ENCODE measurements at regions not wholly inside any gene's neighbourhood (a gene's known extent, or its start where the extent isn't known, plus 50 kb on each side); places are given as distances from the start of the nearest gene placed in this dataset.

DNA sequence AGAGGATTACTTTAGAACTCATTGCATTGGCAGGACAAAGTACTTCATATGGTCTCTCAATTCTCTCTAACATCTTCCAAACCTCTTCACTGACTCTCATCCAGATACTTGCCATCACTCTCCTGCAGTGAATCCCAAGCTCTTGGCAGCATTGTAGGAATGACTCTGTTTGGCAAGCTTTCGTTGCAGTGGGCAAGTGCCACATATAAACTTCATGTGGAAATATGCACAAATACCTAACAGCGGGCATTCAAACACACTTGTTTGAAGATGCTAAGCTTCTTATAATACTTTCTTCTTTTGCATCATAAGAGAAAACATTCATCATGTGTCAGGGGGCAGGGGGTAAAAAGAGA lies 86.2 kb upstream of the F13A1 start:
- no peak overlapping the region for H3K4me3 ChIP-seq (ENCODE audit: low read depth, low read length)
- DNase-seq, result no peak
- no peaks in the 10 kb centered on the region for H3K9me3 ChIP-seq (ENCODE audit: severe bottlenecking)
- no peak overlapping the region for H3K27ac ChIP-seq
- TF ChIP-seq, protein P1, sequence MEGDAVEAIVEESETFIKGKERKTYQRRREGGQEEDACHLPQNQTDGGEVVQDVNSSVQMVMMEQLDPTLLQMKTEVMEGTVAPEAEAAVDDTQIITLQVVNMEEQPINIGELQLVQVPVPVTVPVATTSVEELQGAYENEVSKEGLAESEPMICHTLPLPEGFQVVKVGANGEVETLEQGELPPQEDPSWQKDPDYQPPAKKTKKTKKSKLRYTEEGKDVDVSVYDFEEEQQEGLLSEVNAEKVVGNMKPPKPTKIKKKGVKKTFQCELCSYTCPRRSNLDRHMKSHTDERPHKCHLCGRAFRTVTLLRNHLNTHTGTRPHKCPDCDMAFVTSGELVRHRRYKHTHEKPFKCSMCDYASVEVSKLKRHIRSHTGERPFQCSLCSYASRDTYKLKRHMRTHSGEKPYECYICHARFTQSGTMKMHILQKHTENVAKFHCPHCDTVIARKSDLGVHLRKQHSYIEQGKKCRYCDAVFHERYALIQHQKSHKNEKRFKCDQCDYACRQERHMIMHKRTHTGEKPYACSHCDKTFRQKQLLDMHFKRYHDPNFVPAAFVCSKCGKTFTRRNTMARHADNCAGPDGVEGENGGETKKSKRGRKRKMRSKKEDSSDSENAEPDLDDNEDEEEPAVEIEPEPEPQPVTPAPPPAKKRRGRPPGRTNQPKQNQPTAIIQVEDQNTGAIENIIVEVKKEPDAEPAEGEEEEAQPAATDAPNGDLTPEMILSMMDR (IDR thresholded peaks at IDR 0.05; ENCODE audit: low read depth, low read length), result no peak
- no peaks in the 10 kb centered on the region for H3K36me3 ChIP-seq
- H3K27me3 ChIP-seq (ENCODE audit: insufficient read depth, low read depth, severe bottlenecking), result peaks cover 4% of the 10 kb centered on the region

DNA sequence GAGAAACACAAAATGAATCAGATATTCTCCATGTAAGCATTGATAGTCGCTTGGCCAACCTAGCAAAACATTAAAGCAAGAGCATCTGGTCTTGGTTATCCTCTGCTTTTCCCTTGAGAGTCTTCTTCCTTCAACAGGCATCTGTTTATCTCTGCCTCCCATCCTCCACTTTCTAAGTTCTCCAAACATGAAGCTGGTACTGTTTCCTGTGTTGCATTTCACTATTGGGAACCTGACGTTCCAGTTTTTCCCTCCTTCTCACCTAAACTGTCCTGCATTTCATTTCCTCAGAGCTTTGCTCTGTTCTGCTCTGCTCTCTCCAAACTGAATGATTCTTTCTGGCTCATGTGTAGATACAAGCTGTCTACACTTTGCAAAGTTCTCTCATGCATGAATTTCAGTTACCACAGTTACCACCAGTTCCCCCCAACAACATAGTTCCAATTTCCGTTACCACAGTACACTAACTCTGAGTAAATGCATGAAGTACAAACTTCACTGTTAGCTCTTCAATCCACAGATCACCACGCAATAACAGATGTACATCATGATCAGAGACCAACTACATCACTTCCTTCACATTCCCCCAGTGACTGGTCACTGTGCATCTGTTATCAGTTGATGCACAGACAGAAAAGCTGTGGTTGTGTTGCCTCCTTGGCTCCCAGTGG lies 86.7 kb upstream of the F13A1 start:
- TF ChIP-seq, protein P1 (IDR thresholded peaks at IDR 0.05; ENCODE audit: low read depth, low read length), result no peak
- Histone ChIP-seq H3K9me3 (ENCODE audit: severe bottlenecking) (no peaks in the 10 kb centered on the region), H3K36me3 (no peaks in the 10 kb centered on the region), H3K27me3 (ENCODE audit: insufficient read depth, low read depth, severe bottlenecking) (peaks cover 8% of the 10 kb centered on the region), H3K4me3 (ENCODE audit: low read depth, low read length) (no peak overlapping the region), H3K27ac (no peak overlapping the region)
- DNase-seq, result no peak

DNA sequence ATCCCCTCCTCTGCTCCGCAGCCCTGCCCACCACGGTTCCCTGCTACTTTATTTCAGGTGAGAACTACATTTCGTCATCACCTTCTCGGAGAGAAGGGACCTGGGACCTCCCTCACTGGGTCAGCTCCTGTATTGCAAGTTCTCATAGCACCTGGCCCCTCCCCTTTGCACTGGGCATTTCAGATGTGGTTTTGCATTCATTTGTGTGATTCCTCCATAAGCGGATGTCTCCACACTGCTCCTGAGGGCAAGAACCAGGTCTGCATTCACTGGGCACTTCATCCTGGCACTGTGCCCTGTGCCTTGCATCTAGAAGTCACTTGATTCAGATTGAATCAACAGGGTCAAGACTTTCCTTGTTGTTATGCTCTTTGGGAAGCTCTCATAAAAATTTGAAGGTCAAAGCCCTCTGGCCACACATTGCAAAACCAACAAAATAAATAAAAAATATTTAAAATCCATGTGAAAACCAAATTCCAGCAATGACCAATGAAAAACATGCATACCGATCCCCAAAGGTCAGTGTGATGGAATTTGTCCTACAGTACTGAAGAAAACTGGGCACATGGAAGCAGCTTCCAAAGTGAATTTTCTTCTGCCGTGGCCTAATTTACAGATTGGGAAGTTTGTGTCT lies 89.1 kb upstream of the F13A1 start:
- Histone ChIP-seq H3K36me3 (no peaks in the 10 kb centered on the region), H3K4me3 (ENCODE audit: low read depth, low read length) (no peak overlapping the region), H3K27me3 (ENCODE audit: insufficient read depth, low read depth, severe bottlenecking) (peaks cover 11% of the 10 kb centered on the region), H3K9me3 (ENCODE audit: severe bottlenecking) (no peaks in the 10 kb centered on the region), H3K27ac (no peak overlapping the region)
- no peak for DNase-seq
- TF ChIP-seq, protein P1 (IDR thresholded peaks at IDR 0.05; ENCODE audit: low read depth, low read length), result no peak

DNA sequence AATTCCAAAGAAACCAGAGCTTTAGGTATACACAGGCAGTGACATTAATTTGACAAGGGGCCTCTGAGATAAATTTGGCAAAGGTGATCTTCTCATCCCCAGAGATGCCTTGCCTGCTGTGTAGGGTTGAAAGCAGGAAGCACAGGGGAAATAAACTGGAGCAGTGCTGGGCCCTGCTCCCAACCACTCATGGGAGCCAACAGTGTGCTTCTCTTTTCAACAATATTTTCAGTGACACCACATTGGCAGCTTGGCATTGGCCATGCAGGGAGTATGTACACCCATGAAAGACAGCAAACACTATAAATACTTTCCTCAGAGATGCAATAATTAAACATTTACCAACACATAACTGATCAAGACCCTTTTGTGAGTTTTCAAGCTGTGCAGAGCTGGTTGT lies 90.7 kb upstream of the F13A1 start:
- DNase-seq, result no peak
- Histone ChIP-seq H3K36me3 (no peaks in the 10 kb centered on the region), H3K27me3 (ENCODE audit: insufficient read depth, low read depth, severe bottlenecking) (peaks cover 14% of the 10 kb centered on the region), H3K9me3 (ENCODE audit: severe bottlenecking) (no peaks in the 10 kb centered on the region), H3K4me3 (ENCODE audit: low read depth, low read length) (no peak overlapping the region), H3K27ac (no peak overlapping the region)
- TF ChIP-seq, protein P1 (IDR thresholded peaks at IDR 0.05; ENCODE audit: low read depth, low read length), result no peak

DNA sequence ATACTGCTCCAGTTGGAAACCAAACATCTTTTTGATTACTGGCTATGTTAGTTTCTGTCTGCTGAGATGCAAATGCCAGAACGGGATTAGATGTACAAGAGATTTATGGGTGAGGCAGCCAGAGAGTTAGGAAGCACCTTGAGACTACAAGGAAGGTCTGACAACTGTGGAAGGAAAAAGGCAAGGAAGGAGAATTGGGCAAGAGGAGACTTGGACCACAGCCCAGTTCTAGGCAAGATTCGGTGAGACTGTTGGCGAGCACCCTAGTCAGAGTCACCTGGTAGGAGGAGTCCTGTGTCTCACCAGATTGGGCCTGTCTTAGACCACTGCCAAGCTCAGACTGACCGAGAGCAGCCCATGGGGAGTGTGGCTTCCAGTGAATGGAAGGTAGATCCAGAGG lies 91.8 kb upstream of the F13A1 start:
- Histone ChIP-seq H3K27ac (no peak overlapping the region), H3K36me3 (no peaks in the 10 kb centered on the region), H3K4me3 (ENCODE audit: low read depth, low read length) (no peak overlapping the region), H3K27me3 (ENCODE audit: insufficient read depth, low read depth, severe bottlenecking) (peaks cover 14% of the 10 kb centered on the region), H3K9me3 (ENCODE audit: severe bottlenecking) (no peaks in the 10 kb centered on the region)
- TF ChIP-seq, protein P1 (IDR thresholded peaks at IDR 0.05; ENCODE audit: low read depth, low read length), result no peak
- no peak for DNase-seq

DNA sequence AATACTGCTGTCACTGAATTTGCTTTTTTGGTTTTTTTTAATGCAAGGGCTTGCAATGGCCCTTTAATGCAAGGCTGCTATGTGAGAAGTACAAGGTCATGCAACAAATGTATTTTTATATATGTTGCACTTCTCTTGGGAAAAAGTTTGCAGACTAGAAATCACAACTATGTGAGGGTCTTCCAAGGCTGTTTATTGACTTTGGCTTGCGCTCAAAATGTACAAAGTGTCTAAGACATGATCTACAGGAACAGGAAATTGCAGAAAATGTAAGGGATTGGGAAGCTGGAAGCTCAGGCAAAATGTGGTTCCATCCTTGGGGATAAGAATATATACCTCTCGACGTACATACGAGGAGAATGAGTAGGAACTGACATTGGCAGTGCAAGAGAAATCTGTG lies 92.2 kb upstream of the F13A1 start:
- Histone ChIP-seq H3K4me3 (ENCODE audit: low read depth, low read length) (no peak overlapping the region), H3K36me3 (no peaks in the 10 kb centered on the region), H3K27ac (no peak overlapping the region), H3K27me3 (ENCODE audit: insufficient read depth, low read depth, severe bottlenecking) (peaks cover 14% of the 10 kb centered on the region), H3K9me3 (ENCODE audit: severe bottlenecking) (no peaks in the 10 kb centered on the region)
- DNase-seq, result no peak
- TF ChIP-seq, protein P1 (IDR thresholded peaks at IDR 0.05; ENCODE audit: low read depth, low read length), result no peak

All from WERI-Rb-1 (cell line).